HCT116 (cell line): ENCODE measurements at regions not wholly inside any gene's neighbourhood (a gene's known extent, or its start where the extent isn't known, plus 50 kb on each side); places are given as distances from the start of the nearest gene placed in this dataset.

ENCODE experiments used
- ATAC-seq: fragments of 200-7000 bp; cut with Tn5 transposase; 2 replicates; pipeline ENCODE4 v1.9.1; 2020; ENCODE audit warnings: mild to moderate bottlenecking, moderate library complexity
- BruUV-seq: library from RNA; stranded (reverse); fragments of 400-500 nt; replicated peaks from 2 replicates; lab custom pipeline; 2021; lab: Mats Ljungman, UMichigan
- CTCF ChIA-PET: fragments of 300-600 bp; sonication (Branson Sonifier 250); formaldehyde crosslinking; loops from one replicate; lab custom pipeline; 2021; ENCODE audit warnings: antibody characterized with exemption; lab: Charles Lee
- POLR2A ChIA-PET: fragments of 300-600, 350-600 bp; sonication (Branson Sonifier 250); formaldehyde crosslinking; loops from one replicate; lab custom pipeline; 2021; ENCODE audit warnings: antibody characterized with exemption; lab: Charles Lee
- RAD21 ChIA-PET, 2 experiments: fragments of 300-600 bp; sonication (Branson Sonifier 250); formaldehyde crosslinking; loops; one replicate each; lab custom pipeline; 2023; ENCODE audit warnings: low total read pairs in 2 of 2; ENCODE audit not compliant: uncharacterized antibody in 2 of 2, unreplicated experiment in 2 of 2, low non-redundant PET in 1 of 2; lab: Charles Lee
- DNase-seq: peaks from one replicate; pipeline ENCODE4 v3.0.0-alpha.2; 2010; ENCODE audit warnings: low read depth, low spot score
- H2AFZ ChIP-seq: fragments of 200-600 bp; shearing (Covaris generic), sonication (generic); 2 replicates; pipeline ENCODE4 v1.6.1; 2017; ENCODE audit warnings: low read depth, mixed run types, mixed read lengths, antibody characterized with exemption, low read length; ENCODE audit not compliant: poor library complexity, severe bottlenecking
- H3K27ac ChIP-seq: 2 replicates; pipeline ENCODE4 v1.5.1; 2012; ENCODE audit warnings: low read depth, low read length
- H3K27me3 ChIP-seq: fragments of 200-600 bp; sonication (generic); 2 replicates; pipeline ENCODE4 v1.6.1; 2016; ENCODE audit warnings: mixed run types, low read length, mixed read lengths; ENCODE audit not compliant: insufficient read depth
- H3K36me3 ChIP-seq, 2 experiments: fragments of 200-500 bp in 1 of 2; fragments of 200-600 bp in 1 of 2; sonication (Bioruptor generic) in 1 of 2; sonication (generic) in 1 of 2; 2 replicates each; pipeline versions ENCODE4 v1.5.1 to v1.6.1; 2014 to 2016; ENCODE audit warnings: low read length in 2 of 2, inconsistent platforms in 1 of 2, mixed read lengths in 1 of 2, mixed run types in 1 of 2; ENCODE audit not compliant: insufficient read depth in 2 of 2, control insufficient read depth in 1 of 2
- H3K4me1 ChIP-seq, 2 experiments: fragments of 200-600 bp in 1 of 2; sonication (generic) in 1 of 2; 2 replicates each; pipeline versions ENCODE4 v1.5.1 to v1.6.1; 2012 to 2017; ENCODE audit warnings: low read length in 2 of 2, inconsistent platforms in 1 of 2, mild to moderate bottlenecking in 1 of 2, mixed read lengths in 1 of 2, mixed run types in 1 of 2, moderate library complexity in 1 of 2; ENCODE audit not compliant: insufficient read depth in 2 of 2, control insufficient read depth in 1 of 2
- H3K4me2 ChIP-seq: fragments of 200-600 bp; sonication (generic); 2 replicates; pipeline ENCODE4 v1.6.1; 2017; ENCODE audit warnings: mixed run types, low read length, mixed read lengths
- H3K4me3 ChIP-seq, 2 experiments: fragments of 200-600 bp in 1 of 2; sonication (generic) in 1 of 2; replicated peaks in 1 of 2; 2 replicates each; pipeline ENCODE4 v1.5.1; 2011 to 2016; ENCODE audit warnings: low read length in 2 of 2, control low read depth in 1 of 2, low read depth in 1 of 2, mild to moderate bottlenecking in 1 of 2, mixed read lengths in 1 of 2, mixed run types in 1 of 2
- H3K79me2 ChIP-seq: fragments of 200-600 bp; sonication (generic); 2 replicates; pipeline ENCODE4 v1.6.1; 2017; ENCODE audit warnings: mild to moderate bottlenecking, mixed run types, low read length, moderate library complexity, mixed read lengths; ENCODE audit not compliant: insufficient read depth
- H3K9ac ChIP-seq: fragments of 200-600 bp; sonication (generic); 2 replicates; pipeline ENCODE4 v1.6.1; 2016; ENCODE audit warnings: low read length, mixed read lengths
- H3K9me2 ChIP-seq: fragments of 200-600 bp; sonication (generic), shearing (Covaris generic); 2 replicates; pipeline ENCODE4 v1.6.1; 2017; ENCODE audit warnings: mixed run types, mild to moderate bottlenecking, moderate library complexity; ENCODE audit not compliant: insufficient read depth
- H3K9me3 ChIP-seq, 2 experiments: fragments of 200-500 bp in 1 of 2; fragments of 200-600 bp in 1 of 2; sonication (Bioruptor generic) in 1 of 2; sonication (generic) in 1 of 2; 2 replicates each; pipeline ENCODE4 v1.6.1; 2014 to 2017; ENCODE audit warnings: low read length in 2 of 2, mixed read lengths in 2 of 2, inconsistent platforms in 1 of 2, low read depth in 1 of 2, mild to moderate bottlenecking in 1 of 2, mixed run types in 1 of 2, moderate library complexity in 1 of 2; ENCODE audit not compliant: control insufficient read depth in 1 of 2, insufficient read depth in 1 of 2
- H4K20me1 ChIP-seq: fragments of 200-600 bp; sonication (generic), shearing (Covaris generic); 2 replicates; pipeline ENCODE4 v1.6.1; 2017; ENCODE audit warnings: mixed run types, mild to moderate bottlenecking, moderate library complexity; ENCODE audit not compliant: insufficient read depth
- CTCF ChIP-seq, 3 experiments: fragments of 200-600 bp in 1 of 3; sonication (generic) in 1 of 3; IDR thresholded peaks in 2 of 3; conservative IDR thresholded peaks in 1 of 3; 2 replicates each; pipeline ENCODE4 v1.5.1; 2012 to 2017; ENCODE audit warnings: low read depth in 2 of 3, low read length in 2 of 3, antibody characterized with exemption in 1 of 3, borderline replicate concordance in 1 of 3, control low read depth in 1 of 3, mild to moderate bottlenecking in 1 of 3, mixed read lengths in 1 of 3, mixed run types in 1 of 3, moderate library complexity in 1 of 3; ENCODE audit not compliant: insufficient read depth in 1 of 3
- EGR1 ChIP-seq: IDR thresholded peaks from 2 replicates; pipeline ENCODE4 v1.6.1; 2012; ENCODE audit warnings: low read depth
- EZH2phosphoT487 ChIP-seq: fragments of 200-600 bp; IDR thresholded peaks from 2 replicates; pipeline ENCODE4 v1.6.1; 2018; ENCODE audit warnings: antibody characterized with exemption, borderline replicate concordance
- JUND ChIP-seq: IDR thresholded peaks from 2 replicates; pipeline ENCODE4 v1.6.1; 2012
- POLR2AphosphoS5 ChIP-seq: IDR thresholded peaks from 2 replicates; pipeline ENCODE4 v1.6.1; 2011; ENCODE audit warnings: mild to moderate bottlenecking, low read depth, low read length, moderate library complexity
- REST ChIP-seq: IDR thresholded peaks from 2 replicates; pipeline ENCODE4 v1.6.1; 2012; ENCODE audit warnings: low read depth
- SRF ChIP-seq: IDR thresholded peaks from 2 replicates; pipeline ENCODE4 v1.6.1; 2012; ENCODE audit warnings: low read depth
- ZFX ChIP-seq: fragments of 450-650 bp; IDR thresholded peaks from 2 replicates; pipeline ENCODE4 v1.6.1; 2017
- intact Hi-C: fragments of 100-400 bp; cut with micrococcal nuclease; formaldehyde crosslinking; loops from 2 replicates; pipeline ENCODE4 v1.10.0; 2022
- TF ChIP-seq, protein P1 (sequence below): IDR thresholded peaks from 2 replicates; pipeline ENCODE4 v1.6.1; 2012

DNA sequence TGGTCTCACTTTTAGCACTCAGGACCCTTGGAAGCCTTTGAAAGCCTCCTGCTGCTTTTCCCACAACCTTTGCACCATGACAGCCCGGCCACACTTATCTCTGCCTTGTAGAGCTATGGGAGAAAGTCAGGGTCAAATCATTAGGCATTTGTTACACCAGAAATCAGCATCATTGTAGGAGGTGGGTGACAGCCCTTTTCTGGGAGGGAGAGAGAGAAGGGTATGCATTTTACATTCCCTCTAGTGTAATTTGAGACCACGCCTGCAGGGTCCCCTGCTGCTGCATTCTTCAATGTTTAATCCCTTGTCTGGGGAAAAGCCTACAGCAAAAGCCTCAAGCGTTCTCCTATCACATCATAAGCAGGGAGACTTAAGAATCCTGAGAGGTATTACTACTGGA, 766.8 kb upstream of the FAM98A start:
- Histone ChIP-seq H2AFZ (no peak overlapping the region), H3K79me2 (no peaks in the 10 kb centered on the region), H3K27ac (no peak overlapping the region), H3K9ac (no peak overlapping the region), H3K36me3 (no peaks in the 10 kb centered on the region), H3K4me2 (no peak overlapping the region), H4K20me1 (no peaks in the 10 kb centered on the region), H3K4me1 (no peaks in the 10 kb centered on the region), H3K4me3 (no peak overlapping the region), H3K9me3 (peaks cover 4 to 5% of the 10 kb centered on the region in 2 experiments; a peak in 3 of 4 replicates), H3K27me3 (no peaks in the 10 kb centered on the region), H3K9me2 (no peaks in the 10 kb centered on the region)
- CTCF ChIA-PET: no interaction called here
- RAD21 ChIA-PET: no interaction called here
- intact Hi-C loops: no loop called here
- TF ChIP-seq EGR1 (no peak), POLR2AphosphoS5 (no peak), CTCF (IDR thresholded peaks at IDR 0.05 in 2 of 3, conservative IDR thresholded peaks at IDR 0.05 in 1 of 3; ENCODE audit: borderline replicate concordance in 1 of 3, insufficient read depth in 1 of 3, low read depth in 2 of 3, low read length in 2 of 3) (no peak), ZFX (no peak), EZH2phosphoT487 (no peak), REST (no peak), JUND (no peak), SRF (no peak)
- TF ChIP-seq, protein P1, sequence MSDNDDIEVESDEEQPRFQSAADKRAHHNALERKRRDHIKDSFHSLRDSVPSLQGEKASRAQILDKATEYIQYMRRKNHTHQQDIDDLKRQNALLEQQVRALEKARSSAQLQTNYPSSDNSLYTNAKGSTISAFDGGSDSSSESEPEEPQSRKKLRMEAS: no peak
- no peak for DNase-seq
- ATAC-seq: no peak
- BruUV-seq: no TSS peak
- POLR2A ChIA-PET: no interaction called here
